Suprapubic skin (tissue), 3 donors: ENCODE measurements at regions not wholly inside any gene's neighbourhood (a gene's known extent, or its start where the extent isn't known, plus 50 kb on each side); places are given as distances from the start of the nearest gene placed in this dataset.

Experiments used
- CTCF ChIP-seq, 2 donors: fragments of 200-600 bp in 1 of 2; fragments of 450-650 bp in 1 of 2; sonication (generic) in 1 of 2; IDR thresholded peaks; one replicate each; pipeline ENCODE4 v1.5.1; 2016 to 2019; ENCODE audit warnings: antibody characterized with exemption in 2 of 2, mild to moderate bottlenecking in 1 of 2, moderate library complexity in 1 of 2
- EP300 ChIP-seq: sonication (generic); formaldehyde crosslinking; IDR thresholded peaks from one replicate; pipeline ENCODE4 v1.6.1; 2017; ENCODE audit warnings: antibody characterized with exemption

- no peak for TF ChIP-seq EP300
- TF ChIP-seq CTCF (IDR thresholded peaks at IDR 0.05) = no peak
Measured at GRCh38 chr5:68738236-68738635, 355.6 kb upstream of the SLC30A5 start.
